ENCODE measurements at regions not wholly inside any gene's neighbourhood (a gene's known extent, or its start where the extent isn't known, plus 50 kb on each side); places are given as distances from the start of the nearest gene placed in this dataset.

DNA sequence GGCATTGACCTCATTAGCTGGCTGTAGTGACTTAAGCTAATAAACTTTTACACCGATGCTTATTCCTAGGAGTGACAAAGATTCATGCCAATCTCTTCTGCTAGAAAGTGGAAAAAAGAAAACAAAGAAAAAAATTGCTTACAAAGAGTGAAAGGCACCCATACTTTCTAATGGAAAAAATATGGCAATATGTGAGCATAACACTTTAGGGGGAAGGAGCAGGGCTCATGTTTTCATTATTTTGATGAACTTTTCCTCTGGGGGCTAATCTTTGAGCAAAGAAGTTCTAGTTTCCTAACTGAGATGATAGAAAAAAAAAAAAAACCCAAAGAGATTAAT, 94.8 kb upstream of the THRB start:
- CTCF ChIA-PET = no interaction called here

GRCh38 chr3:24589931-24590880, 95.6 kb upstream of the THRB start:
- in situ Hi-C loops (cut with HindIII; ENCODE audit: low pct_unique_long_range_greater_than_20kb, low sequenced_read_pairs) (no loop called here), intact Hi-C loops (cut with micrococcal nuclease; ENCODE audit: unreplicated experiment) (no loop called here)
- no peaks in the 10 kb centered on the region for H3K9me3 ChIP-seq (ENCODE audit: control insufficient read depth, insufficient read depth, low read depth, low read length)
- no peak overlapping the region for H3K27ac ChIP-seq (ENCODE audit: low read length)
- no peaks in the 10 kb centered on the region for H3K36me3 ChIP-seq (ENCODE audit: control insufficient read depth, insufficient read depth, low read length)
- no peak overlapping the region for H3K4me3 ChIP-seq (ENCODE audit: low read depth in 2 of 2, low read length in 2 of 2)
- POLR2A ChIA-PET = no interaction called here
- TF ChIP-seq, protein P1, sequence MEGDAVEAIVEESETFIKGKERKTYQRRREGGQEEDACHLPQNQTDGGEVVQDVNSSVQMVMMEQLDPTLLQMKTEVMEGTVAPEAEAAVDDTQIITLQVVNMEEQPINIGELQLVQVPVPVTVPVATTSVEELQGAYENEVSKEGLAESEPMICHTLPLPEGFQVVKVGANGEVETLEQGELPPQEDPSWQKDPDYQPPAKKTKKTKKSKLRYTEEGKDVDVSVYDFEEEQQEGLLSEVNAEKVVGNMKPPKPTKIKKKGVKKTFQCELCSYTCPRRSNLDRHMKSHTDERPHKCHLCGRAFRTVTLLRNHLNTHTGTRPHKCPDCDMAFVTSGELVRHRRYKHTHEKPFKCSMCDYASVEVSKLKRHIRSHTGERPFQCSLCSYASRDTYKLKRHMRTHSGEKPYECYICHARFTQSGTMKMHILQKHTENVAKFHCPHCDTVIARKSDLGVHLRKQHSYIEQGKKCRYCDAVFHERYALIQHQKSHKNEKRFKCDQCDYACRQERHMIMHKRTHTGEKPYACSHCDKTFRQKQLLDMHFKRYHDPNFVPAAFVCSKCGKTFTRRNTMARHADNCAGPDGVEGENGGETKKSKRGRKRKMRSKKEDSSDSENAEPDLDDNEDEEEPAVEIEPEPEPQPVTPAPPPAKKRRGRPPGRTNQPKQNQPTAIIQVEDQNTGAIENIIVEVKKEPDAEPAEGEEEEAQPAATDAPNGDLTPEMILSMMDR (IDR thresholded peaks at IDR 0.05) = no peak
- TF ChIP-seq TCF7L2 (IDR thresholded peaks at IDR 0.05; ENCODE audit: low read depth, low read length) = no peak
- TF ChIP-seq SIN3A (IDR thresholded peaks at IDR 0.05; ENCODE audit: borderline replicate concordance, insufficient read depth, low read depth, low read length) = no peak
- TF ChIP-seq POLR2AphosphoS5 (IDR thresholded peaks at IDR 0.05; ENCODE audit: low read depth, low read length) = no peak
- TF ChIP-seq, protein P2, sequence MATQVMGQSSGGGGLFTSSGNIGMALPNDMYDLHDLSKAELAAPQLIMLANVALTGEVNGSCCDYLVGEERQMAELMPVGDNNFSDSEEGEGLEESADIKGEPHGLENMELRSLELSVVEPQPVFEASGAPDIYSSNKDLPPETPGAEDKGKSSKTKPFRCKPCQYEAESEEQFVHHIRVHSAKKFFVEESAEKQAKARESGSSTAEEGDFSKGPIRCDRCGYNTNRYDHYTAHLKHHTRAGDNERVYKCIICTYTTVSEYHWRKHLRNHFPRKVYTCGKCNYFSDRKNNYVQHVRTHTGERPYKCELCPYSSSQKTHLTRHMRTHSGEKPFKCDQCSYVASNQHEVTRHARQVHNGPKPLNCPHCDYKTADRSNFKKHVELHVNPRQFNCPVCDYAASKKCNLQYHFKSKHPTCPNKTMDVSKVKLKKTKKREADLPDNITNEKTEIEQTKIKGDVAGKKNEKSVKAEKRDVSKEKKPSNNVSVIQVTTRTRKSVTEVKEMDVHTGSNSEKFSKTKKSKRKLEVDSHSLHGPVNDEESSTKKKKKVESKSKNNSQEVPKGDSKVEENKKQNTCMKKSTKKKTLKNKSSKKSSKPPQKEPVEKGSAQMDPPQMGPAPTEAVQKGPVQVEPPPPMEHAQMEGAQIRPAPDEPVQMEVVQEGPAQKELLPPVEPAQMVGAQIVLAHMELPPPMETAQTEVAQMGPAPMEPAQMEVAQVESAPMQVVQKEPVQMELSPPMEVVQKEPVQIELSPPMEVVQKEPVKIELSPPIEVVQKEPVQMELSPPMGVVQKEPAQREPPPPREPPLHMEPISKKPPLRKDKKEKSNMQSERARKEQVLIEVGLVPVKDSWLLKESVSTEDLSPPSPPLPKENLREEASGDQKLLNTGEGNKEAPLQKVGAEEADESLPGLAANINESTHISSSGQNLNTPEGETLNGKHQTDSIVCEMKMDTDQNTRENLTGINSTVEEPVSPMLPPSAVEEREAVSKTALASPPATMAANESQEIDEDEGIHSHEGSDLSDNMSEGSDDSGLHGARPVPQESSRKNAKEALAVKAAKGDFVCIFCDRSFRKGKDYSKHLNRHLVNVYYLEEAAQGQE (IDR thresholded peaks at IDR 0.05; ENCODE audit: insufficient read depth in 1 of 2, low read depth in 2 of 2, low read length in 1 of 2) = no peak
- ATAC-seq = no peak
- no TSS peak for BruUV-seq (replicated peaks)
- H3K4me1 ChIP-seq (ENCODE audit: control insufficient read depth, insufficient read depth, low read length) = no peaks in the 10 kb centered on the region
- no peak for DNase-seq (ENCODE audit: low read depth, low spot score)
- CTCF ChIA-PET = no interaction called here
- no peaks in the 10 kb centered on the region; the same call in 1 of the 2 replicates for H3K27me3 ChIP-seq (ENCODE audit: control insufficient read depth, insufficient read depth, low read length)

More for the DNA sequence above, 94.8 kb upstream of the THRB start:
- Histone ChIP-seq H3K9me3 (ENCODE audit: control insufficient read depth, insufficient read depth, low read depth, low read length) (no peaks in the 10 kb centered on the region), H3K4me1 (ENCODE audit: control insufficient read depth, insufficient read depth, low read length) (no peaks in the 10 kb centered on the region), H3K27me3 (ENCODE audit: control insufficient read depth, insufficient read depth, low read length) (no peaks in the 10 kb centered on the region; the same call in 1 of the 2 replicates), H3K4me3 (ENCODE audit: low read depth in 2 of 2, low read length in 2 of 2) (no peak overlapping the region), H3K36me3 (ENCODE audit: control insufficient read depth, insufficient read depth, low read length) (no peaks in the 10 kb centered on the region), H3K27ac (ENCODE audit: low read length) (no peak overlapping the region)
- in situ Hi-C loops (cut with HindIII; ENCODE audit: low pct_unique_long_range_greater_than_20kb, low sequenced_read_pairs) = no loop called here
- BruUV-seq (replicated peaks) = no TSS peak
- POLR2A ChIA-PET = no interaction called here
- intact Hi-C loops (cut with micrococcal nuclease; ENCODE audit: unreplicated experiment) = no loop called here
- DNase-seq (ENCODE audit: low read depth, low spot score) (no peak), ATAC-seq (no peak)
- TF ChIP-seq SIN3A (IDR thresholded peaks at IDR 0.05; ENCODE audit: borderline replicate concordance, insufficient read depth, low read depth, low read length) = no peak
- no peak for TF ChIP-seq POLR2AphosphoS5 (IDR thresholded peaks at IDR 0.05; ENCODE audit: low read depth, low read length)
- TF ChIP-seq, protein P1 (IDR thresholded peaks at IDR 0.05) = no peak
- TF ChIP-seq, protein P2 (IDR thresholded peaks at IDR 0.05; ENCODE audit: insufficient read depth in 1 of 2, low read depth in 2 of 2, low read length in 1 of 2) = no peak
- no peak for TF ChIP-seq TCF7L2 (IDR thresholded peaks at IDR 0.05; ENCODE audit: low read depth, low read length)
